WERI-Rb-1 (cell line): ENCODE measurements at regions not wholly inside any gene's neighbourhood (a gene's known extent, or its start where the extent isn't known, plus 50 kb on each side); places are given as distances from the start of the nearest gene placed in this dataset.
"Not testable (repeated sequence)": the region's sequence is repeated elsewhere in the genome, so short reads cannot be mapped to it uniquely, and the experiment has no call there.

Experiments
- DNase-seq: peaks from one replicate; pipeline ENCODE4 v3.0.0-alpha.2; 2020
- H3K27ac ChIP-seq: fragments of 250-450 bp; sonication (Bioruptor Pico); 2 replicates; pipeline ENCODE4 v1.5.1; 2020; ENCODE audit warnings: mild to moderate bottlenecking, moderate library complexity
- H3K27me3 ChIP-seq: fragments of 250-450 bp; sonication (Bioruptor Pico); 2 replicates; pipeline ENCODE4 v1.5.1; 2021; ENCODE audit warnings: mild to moderate bottlenecking, low read depth, moderate library complexity; ENCODE audit not compliant: insufficient read depth, severe bottlenecking
- H3K36me3 ChIP-seq: fragments of 250-450 bp; sonication (Bioruptor Pico); 2 replicates; pipeline ENCODE4 v1.5.1; 2020; ENCODE audit warnings: mild to moderate bottlenecking, moderate library complexity
- H3K4me3 ChIP-seq: 2 replicates; pipeline ENCODE4 v1.5.1; 2011; ENCODE audit warnings: low read depth, mild to moderate bottlenecking, control low read depth, low read length
- H3K9me3 ChIP-seq: fragments of 250-450 bp; sonication (Bioruptor Pico); 2 replicates; pipeline ENCODE4 v1.5.1; 2021; ENCODE audit warnings: mild to moderate bottlenecking, moderate library complexity; ENCODE audit not compliant: severe bottlenecking
- TF ChIP-seq, protein P1 (sequence below): IDR thresholded peaks from 2 replicates; pipeline ENCODE4 v1.5.1; 2011; ENCODE audit warnings: low read depth, mild to moderate bottlenecking, control low read depth, inconsistent platforms, low read length

DNA sequence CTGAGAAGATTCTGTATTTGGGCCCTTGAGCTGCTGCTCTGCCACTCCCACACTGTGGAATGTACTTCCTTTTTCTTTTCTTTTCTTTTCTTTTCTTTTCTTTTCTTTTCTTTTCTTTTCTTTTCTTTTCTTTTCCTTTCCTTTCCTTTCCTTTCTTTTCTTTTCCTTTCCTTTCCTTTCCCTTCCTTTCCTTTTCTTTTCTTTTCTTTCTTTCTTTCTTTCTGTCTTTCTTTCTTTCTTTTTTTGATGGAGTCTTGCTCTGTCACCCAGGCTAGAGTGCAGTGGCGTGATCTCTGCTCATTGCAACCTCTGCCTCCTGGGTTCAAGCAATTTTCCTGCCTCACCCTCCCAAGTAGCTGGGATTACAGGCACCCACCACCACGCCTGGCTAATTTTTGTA lies 89.8 kb downstream of the DNAAF6 start:
- H3K36me3 ChIP-seq, H3K4me3 ChIP-seq, DNase-seq, H3K27ac ChIP-seq, H3K27me3 ChIP-seq, H3K9me3 ChIP-seq: not testable (repeated sequence)

DNA sequence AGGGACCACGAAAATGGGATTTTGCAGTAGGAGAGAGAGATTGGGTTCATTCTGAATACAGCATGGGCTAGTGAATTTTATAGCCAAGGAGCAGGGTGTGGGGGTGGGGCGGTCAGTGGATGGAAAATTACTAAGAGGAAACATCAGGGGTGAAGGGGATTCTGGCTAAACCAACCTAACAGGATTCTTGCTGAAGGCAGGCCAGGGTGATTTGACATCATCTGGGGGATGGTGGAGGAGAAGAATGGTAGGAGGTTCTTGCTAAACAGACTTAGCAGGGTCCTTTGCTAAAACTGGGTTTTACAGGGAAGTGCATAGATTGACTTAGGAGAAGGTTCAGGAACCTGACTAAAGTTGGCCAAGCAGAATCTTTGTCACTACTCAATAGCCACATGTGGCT lies 91.9 kb downstream of the DNAAF6 start:
- H3K27me3 ChIP-seq = peaks cover 9% of the 10 kb centered on the region
- H3K27ac ChIP-seq = no peak overlapping the region
- H3K36me3 ChIP-seq = no peaks in the 10 kb centered on the region
- no peak overlapping the region for H3K4me3 ChIP-seq
- TF ChIP-seq, protein P1, sequence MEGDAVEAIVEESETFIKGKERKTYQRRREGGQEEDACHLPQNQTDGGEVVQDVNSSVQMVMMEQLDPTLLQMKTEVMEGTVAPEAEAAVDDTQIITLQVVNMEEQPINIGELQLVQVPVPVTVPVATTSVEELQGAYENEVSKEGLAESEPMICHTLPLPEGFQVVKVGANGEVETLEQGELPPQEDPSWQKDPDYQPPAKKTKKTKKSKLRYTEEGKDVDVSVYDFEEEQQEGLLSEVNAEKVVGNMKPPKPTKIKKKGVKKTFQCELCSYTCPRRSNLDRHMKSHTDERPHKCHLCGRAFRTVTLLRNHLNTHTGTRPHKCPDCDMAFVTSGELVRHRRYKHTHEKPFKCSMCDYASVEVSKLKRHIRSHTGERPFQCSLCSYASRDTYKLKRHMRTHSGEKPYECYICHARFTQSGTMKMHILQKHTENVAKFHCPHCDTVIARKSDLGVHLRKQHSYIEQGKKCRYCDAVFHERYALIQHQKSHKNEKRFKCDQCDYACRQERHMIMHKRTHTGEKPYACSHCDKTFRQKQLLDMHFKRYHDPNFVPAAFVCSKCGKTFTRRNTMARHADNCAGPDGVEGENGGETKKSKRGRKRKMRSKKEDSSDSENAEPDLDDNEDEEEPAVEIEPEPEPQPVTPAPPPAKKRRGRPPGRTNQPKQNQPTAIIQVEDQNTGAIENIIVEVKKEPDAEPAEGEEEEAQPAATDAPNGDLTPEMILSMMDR = no peak
- no peaks in the 10 kb centered on the region for H3K9me3 ChIP-seq
- DNase-seq = no peak

DNA sequence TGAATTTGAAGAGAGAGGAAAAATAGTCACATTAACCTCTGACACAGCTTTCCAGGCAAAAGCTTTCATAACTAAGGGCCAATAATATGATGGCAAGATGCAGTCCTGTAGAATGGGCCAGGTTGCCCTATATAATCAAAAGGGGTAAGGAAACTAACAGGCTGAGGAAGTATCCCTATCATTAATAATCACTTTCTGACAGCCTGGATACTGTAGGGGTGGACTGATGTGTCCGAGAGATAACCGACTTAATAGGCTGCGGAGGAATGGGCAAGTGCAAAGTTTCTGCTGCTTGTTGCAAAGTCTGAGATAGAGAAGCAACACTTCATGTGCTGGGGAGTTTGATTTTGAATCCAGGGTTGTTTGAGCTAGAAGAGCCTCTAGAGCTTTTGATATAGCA lies 94.8 kb downstream of the DNAAF6 start:
- Histone ChIP-seq H3K9me3 (no peaks in the 10 kb centered on the region), H3K4me3 (no peak overlapping the region), H3K27me3 (peaks cover 11% of the 10 kb centered on the region), H3K27ac (no peak overlapping the region), H3K36me3 (no peaks in the 10 kb centered on the region)
- no peak for DNase-seq
- TF ChIP-seq, protein P1 = no peak

DNA sequence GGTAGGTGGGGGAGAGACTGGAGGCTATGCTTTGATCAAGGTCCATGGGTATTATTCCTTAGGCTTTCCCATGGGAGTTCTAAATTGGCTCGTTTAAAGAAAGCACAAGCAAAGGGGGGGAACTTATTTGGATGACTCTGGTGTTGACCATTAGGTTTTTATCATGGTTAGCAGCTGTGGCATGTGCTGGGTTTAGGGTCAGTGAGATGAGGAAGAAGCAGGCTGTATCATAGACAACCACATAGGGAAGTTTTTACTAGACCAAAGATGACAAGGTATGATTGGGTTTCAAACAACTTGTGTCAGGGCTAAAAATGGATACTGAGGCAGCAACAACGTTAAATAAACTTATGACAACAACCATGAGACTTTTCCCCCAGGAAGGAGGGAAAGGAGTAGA lies 97.7 kb downstream of the DNAAF6 start:
- H3K27me3 ChIP-seq = peaks cover 13% of the 10 kb centered on the region
- TF ChIP-seq, protein P1 = no peak
- no peak for DNase-seq
- H3K27ac ChIP-seq = no peak overlapping the region
- no peak overlapping the region for H3K4me3 ChIP-seq
- H3K9me3 ChIP-seq = no peaks in the 10 kb centered on the region
- no peaks in the 10 kb centered on the region for H3K36me3 ChIP-seq

DNA sequence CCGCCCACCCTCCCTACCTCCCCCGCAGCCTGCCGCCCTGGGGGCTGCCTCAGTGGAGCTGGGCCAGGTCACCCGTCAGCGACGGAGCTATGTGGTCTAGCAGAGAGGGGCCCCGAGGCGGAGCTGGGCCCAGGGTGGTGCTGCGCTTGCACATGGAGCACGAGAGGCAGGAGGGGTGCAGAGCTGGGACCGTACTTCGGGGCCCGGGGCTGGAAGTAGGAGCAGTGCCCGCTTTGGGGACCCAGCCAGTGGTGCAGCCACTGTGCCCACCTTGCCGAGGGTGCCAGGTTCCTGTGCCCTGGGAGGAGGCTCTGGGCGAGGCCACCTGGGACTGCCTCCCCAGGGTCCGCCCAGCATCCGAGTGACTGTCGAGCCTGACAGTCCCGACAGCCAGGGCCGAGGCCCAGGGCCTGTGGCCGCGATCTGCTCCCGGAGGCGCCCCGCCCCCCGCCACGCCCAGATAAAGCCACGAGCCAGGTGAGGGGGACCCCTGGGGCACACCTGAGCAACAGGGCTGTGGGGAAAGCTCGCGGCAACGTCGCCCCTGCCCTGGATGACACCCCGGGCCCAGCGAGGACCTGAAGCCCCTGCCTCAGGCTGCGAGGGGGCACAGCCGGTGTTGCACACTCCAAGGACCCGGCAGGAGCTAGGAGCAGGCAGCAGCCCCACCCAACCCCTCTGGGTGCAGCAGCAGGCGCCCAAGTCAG lies 117.5 kb downstream of the DNAAF6 start:
- TF ChIP-seq, protein P1 = no peak
- peaks cover 48% of the 10 kb centered on the region for H3K27me3 ChIP-seq
- H3K4me3 ChIP-seq = no peak overlapping the region
- no peaks in the 10 kb centered on the region for H3K36me3 ChIP-seq
- no peaks in the 10 kb centered on the region for H3K9me3 ChIP-seq
- no peak for DNase-seq
- no peak overlapping the region for H3K27ac ChIP-seq

- H3K4me3 ChIP-seq = no peak overlapping the region
- H3K36me3 ChIP-seq = no peaks in the 10 kb centered on the region
- peak; percentile 14 for DNase-seq
- peaks cover 53% of the 10 kb centered on the region for H3K27me3 ChIP-seq
- H3K9me3 ChIP-seq = no peaks in the 10 kb centered on the region
- TF ChIP-seq, protein P1 = peak; percentile 57
- no peak overlapping the region for H3K27ac ChIP-seq
Measured at GRCh38 chrX:107324493-107325310, 118.3 kb downstream of the DNAAF6 start.
